ENCODE measurements at regions not wholly inside any gene's neighbourhood (a gene's known extent, or its start where the extent isn't known, plus 50 kb on each side); places are given as distances from the start of the nearest gene placed in this dataset.

DNA sequence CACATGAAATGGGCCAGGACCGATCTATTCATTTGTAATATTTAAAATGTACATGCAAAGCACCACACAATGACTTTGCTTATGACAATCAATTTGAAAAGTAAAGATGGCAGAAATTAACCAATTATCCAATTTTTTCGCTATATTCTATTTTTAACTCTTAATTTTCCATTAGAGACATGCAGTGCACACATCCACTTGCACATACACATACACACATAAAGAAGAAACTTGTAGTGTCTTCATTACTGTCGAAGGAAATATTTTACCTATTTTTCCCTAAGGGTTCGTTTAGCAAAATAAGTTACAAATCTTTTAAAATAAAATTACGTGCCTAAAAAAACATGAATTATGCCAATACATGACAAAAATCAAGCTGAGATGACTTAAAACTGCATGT, 194.3 kb upstream of the MDFIC2 start:
- no peak for ATAC-seq (ENCODE audit: insufficient read depth, low FRiP score)

DNA sequence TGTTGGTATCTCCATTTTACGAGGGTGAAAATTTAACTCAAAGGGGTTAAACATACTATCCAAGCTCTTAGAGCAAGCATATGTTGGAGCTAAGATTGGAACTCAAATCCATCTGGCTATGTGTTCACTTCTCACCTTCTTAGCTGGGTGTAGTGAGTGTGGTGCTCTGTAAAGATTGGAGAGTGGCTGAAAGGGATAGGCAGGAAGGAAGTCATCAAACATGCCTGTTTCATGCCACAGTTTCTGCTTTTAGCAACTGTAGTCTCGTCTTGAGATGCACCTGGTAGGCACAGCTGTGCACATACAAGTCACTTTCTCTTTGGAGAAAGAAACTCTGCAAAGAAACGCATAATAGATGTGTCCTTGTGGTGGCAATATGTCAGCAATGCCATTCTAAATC, 189.1 kb upstream of the MDFIC2 start:
- ATAC-seq (ENCODE audit: insufficient read depth, low FRiP score) (no peak), DNase-seq (no peak)
- Histone ChIP-seq H3K4me3 (no peak overlapping the region), H3K4me1 (ENCODE audit: control insufficient read depth in 5 of 5, insufficient read depth in 5 of 5, low read length in 5 of 5) (peaks cover 0 to 13% (median 0%) of the 10 kb centered on the region in 5 donors), H3K27me3 (ENCODE audit: control insufficient read depth in 3 of 3, insufficient read depth in 3 of 3, low read length in 2 of 3) (no peaks in the 10 kb centered on the region), H3K9ac (ENCODE audit: insufficient read depth in 1 of 2, low read length in 2 of 2) (no peak overlapping the region), H3K27ac (ENCODE audit: low read depth in 1 of 2, low read length in 1 of 2) (no peak overlapping the region), H3K9me3 (ENCODE audit: control insufficient read depth in 4 of 4, insufficient read depth in 3 of 4, low read length in 3 of 4) (no peaks in the 10 kb centered on the region), H3K36me3 (ENCODE audit: control insufficient read depth in 4 of 4, insufficient read depth in 4 of 4, low read length in 4 of 4) (no peaks in the 10 kb centered on the region)
- TF ChIP-seq, protein P1, sequence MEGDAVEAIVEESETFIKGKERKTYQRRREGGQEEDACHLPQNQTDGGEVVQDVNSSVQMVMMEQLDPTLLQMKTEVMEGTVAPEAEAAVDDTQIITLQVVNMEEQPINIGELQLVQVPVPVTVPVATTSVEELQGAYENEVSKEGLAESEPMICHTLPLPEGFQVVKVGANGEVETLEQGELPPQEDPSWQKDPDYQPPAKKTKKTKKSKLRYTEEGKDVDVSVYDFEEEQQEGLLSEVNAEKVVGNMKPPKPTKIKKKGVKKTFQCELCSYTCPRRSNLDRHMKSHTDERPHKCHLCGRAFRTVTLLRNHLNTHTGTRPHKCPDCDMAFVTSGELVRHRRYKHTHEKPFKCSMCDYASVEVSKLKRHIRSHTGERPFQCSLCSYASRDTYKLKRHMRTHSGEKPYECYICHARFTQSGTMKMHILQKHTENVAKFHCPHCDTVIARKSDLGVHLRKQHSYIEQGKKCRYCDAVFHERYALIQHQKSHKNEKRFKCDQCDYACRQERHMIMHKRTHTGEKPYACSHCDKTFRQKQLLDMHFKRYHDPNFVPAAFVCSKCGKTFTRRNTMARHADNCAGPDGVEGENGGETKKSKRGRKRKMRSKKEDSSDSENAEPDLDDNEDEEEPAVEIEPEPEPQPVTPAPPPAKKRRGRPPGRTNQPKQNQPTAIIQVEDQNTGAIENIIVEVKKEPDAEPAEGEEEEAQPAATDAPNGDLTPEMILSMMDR (IDR thresholded peaks at IDR 0.05; ENCODE audit: control extremely low read depth, extremely low read depth): no peak
- WGBS, 2 donors: 25 to 51% methylated on average over 3 of the region's 3 CpGs

More for the DNA sequence above, 194.3 kb upstream of the MDFIC2 start:
- no peak for DNase-seq
- Histone ChIP-seq H3K9me3 (ENCODE audit: control insufficient read depth in 4 of 4, insufficient read depth in 3 of 4, low read length in 3 of 4) (no peaks in the 10 kb centered on the region), H3K36me3 (ENCODE audit: control insufficient read depth in 4 of 4, insufficient read depth in 4 of 4, low read length in 4 of 4) (no peaks in the 10 kb centered on the region), H3K9ac (ENCODE audit: insufficient read depth in 1 of 2, low read length in 2 of 2) (no peak overlapping the region), H3K27ac (ENCODE audit: low read depth in 1 of 2, low read length in 1 of 2) (no peak overlapping the region), H3K4me1 (ENCODE audit: control insufficient read depth in 5 of 5, insufficient read depth in 5 of 5, low read length in 5 of 5) (peaks cover 0 to 26% (median 0%) of the 10 kb centered on the region in 5 donors), H3K27me3 (ENCODE audit: control insufficient read depth in 3 of 3, insufficient read depth in 3 of 3, low read length in 2 of 3) (peaks cover 0 to 13% (median 7%) of the 10 kb centered on the region in 3 donors), H3K4me3 (no peak overlapping the region)
- WGBS, 2 donors: 87 to 93% methylated on average over 5 of the region's 5 CpGs
- TF ChIP-seq, protein P1 (IDR thresholded peaks at IDR 0.05; ENCODE audit: control extremely low read depth, extremely low read depth): no peak

DNA sequence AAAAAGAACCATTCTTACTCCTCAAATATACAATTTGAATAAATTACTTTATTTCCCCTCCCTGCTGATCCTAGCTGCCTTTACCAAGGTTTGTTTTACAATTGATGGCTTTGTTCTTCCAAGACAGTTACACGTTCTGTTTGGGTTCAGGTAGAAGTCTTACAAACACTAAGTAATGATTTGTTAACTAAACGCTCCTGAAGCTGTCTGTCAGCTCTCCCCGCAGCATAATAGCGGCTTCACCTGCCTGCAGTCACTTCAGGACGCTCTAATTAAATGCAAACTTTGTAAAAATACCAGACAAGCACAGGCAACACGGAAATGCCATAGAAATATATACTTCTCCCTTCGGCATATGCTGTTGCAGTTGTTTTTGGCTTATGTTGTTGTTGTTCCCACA, 176.4 kb upstream of the MDFIC2 start:
- Histone ChIP-seq H3K36me3 (ENCODE audit: control insufficient read depth in 4 of 4, insufficient read depth in 4 of 4, low read length in 4 of 4) (no peaks in the 10 kb centered on the region), H3K9ac (ENCODE audit: insufficient read depth in 1 of 2, low read length in 2 of 2) (no peak overlapping the region), H3K4me3 (no peak overlapping the region), H3K27me3 (ENCODE audit: control insufficient read depth in 3 of 3, insufficient read depth in 3 of 3, low read length in 2 of 3) (peaks cover 0 to 7% (median 5%) of the 10 kb centered on the region in 3 donors), H3K9me3 (ENCODE audit: control insufficient read depth in 4 of 4, insufficient read depth in 3 of 4, low read length in 3 of 4) (peaks cover 0 to 2% (median 0%) of the 10 kb centered on the region in 4 donors), H3K4me1 (ENCODE audit: control insufficient read depth in 5 of 5, insufficient read depth in 5 of 5, low read length in 5 of 5) (no peaks in the 10 kb centered on the region), H3K27ac (ENCODE audit: low read depth in 1 of 2, low read length in 1 of 2) (no peak overlapping the region)
- TF ChIP-seq, protein P1 (IDR thresholded peaks at IDR 0.05; ENCODE audit: control extremely low read depth, extremely low read depth): no peak
- ATAC-seq (ENCODE audit: insufficient read depth, low FRiP score): no peak
- 53 to 59% methylated on average over 7 of the region's 7 CpGs for WGBS, 2 donors
- DNase-seq: no peak

DNA sequence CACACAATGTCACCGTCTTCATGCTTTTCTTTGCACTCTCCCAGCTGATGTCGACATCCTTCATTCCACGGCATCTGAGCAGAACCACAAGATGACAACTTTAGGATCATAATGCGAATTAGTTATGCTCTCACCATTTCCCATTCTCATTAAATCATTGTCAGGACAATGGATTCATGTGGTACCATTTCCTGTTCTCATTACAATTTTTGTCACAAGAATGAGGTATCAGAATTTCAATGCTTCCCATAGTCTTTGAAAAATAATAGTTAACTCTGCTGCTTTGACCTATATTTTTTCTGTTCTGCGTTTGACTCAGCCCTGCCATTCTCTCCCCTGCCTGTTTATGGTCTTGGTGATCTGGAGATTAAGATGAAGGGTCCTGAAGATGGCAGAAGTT, 175.7 kb upstream of the MDFIC2 start:
- WGBS, 2 donors: 52 to 65% methylated on average over 5 of the region's 5 CpGs
- Histone ChIP-seq H3K4me1 (ENCODE audit: control insufficient read depth in 5 of 5, insufficient read depth in 5 of 5, low read length in 5 of 5) (no peaks in the 10 kb centered on the region), H3K9ac (ENCODE audit: insufficient read depth in 1 of 2, low read length in 2 of 2) (no peak overlapping the region), H3K4me3 (no peak overlapping the region), H3K27me3 (ENCODE audit: control insufficient read depth in 3 of 3, insufficient read depth in 3 of 3, low read length in 2 of 3) (peaks cover 0 to 11% (median 5%) of the 10 kb centered on the region in 3 donors), H3K9me3 (ENCODE audit: control insufficient read depth in 4 of 4, insufficient read depth in 3 of 4, low read length in 3 of 4) (peaks cover 0 to 2% (median 0%) of the 10 kb centered on the region in 4 donors), H3K27ac (ENCODE audit: low read depth in 1 of 2, low read length in 1 of 2) (no peak overlapping the region), H3K36me3 (ENCODE audit: control insufficient read depth in 4 of 4, insufficient read depth in 4 of 4, low read length in 4 of 4) (no peaks in the 10 kb centered on the region)
- TF ChIP-seq, protein P1 (IDR thresholded peaks at IDR 0.05; ENCODE audit: control extremely low read depth, extremely low read depth): no peak
- ATAC-seq (ENCODE audit: insufficient read depth, low FRiP score) (no peak), DNase-seq (no peak)

Data from lung (tissue), 11 donors.